Thyroid gland (tissue), 4 donors: ENCODE measurements at regions not wholly inside any gene's neighbourhood (a gene's known extent, or its start where the extent isn't known, plus 50 kb on each side); places are given as distances from the start of the nearest gene placed in this dataset.

Experiments
- POLR2A ChIP-seq, 2 donors: fragments of 450-650 bp; IDR thresholded peaks; one replicate each; pipeline ENCODE4 v1.6.1; 2017; ENCODE audit warnings: antibody characterized with exemption in 2 of 2, mild to moderate bottlenecking in 2 of 2, moderate library complexity in 1 of 2
- TF ChIP-seq, protein P1 (sequence below), 6 experiments: fragments of 200-600 bp in 3 of 6; fragments of 450-650 bp in 3 of 6; sonication (generic) in 3 of 6; IDR thresholded peaks; one replicate each; pipeline ENCODE4 v1.5.1; 2016 to 2019; ENCODE audit warnings: antibody characterized with exemption in 6 of 6, mild to moderate bottlenecking in 2 of 6, inconsistent platforms in 1 of 6, moderate library complexity in 1 of 6

DNA sequence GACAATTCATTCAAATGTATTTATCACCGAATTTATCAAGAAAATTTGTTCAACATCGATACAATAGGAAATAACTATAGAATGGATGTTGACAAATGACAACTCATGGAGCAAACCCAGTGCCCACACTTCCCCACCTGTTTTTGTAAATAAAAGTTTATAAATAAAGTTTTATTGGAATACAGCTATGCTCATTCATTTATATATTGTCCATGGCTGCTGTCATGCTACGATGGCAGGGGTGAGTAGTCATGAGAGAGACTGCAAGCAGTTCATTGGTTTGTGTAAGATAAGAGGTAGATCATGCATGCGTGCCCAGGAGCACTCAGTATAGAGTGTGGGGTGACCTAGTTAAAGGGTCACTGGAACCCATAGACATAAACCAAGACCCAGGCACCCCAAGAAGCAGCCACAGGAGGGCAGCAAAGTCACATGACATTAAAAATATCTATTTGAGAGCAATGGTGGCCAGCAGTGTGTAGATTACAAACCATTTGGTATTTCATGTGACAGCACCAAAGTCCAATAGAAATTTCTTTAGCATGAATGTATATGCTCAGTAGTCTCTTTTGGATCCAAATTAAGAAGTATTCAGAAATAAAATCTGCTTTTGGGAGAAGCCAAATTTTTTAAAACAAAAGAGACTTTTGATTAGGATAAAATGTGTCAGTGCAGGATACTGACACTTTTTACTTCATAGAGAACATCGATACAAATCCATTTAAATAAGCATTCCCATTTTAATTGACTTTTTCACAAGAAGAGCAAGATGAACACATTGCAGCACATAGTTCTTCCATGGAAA, 794.8 kb downstream of the MCTP2 start:
- no peak for TF ChIP-seq POLR2A (IDR thresholded peaks at IDR 0.05)
- TF ChIP-seq, protein P1, sequence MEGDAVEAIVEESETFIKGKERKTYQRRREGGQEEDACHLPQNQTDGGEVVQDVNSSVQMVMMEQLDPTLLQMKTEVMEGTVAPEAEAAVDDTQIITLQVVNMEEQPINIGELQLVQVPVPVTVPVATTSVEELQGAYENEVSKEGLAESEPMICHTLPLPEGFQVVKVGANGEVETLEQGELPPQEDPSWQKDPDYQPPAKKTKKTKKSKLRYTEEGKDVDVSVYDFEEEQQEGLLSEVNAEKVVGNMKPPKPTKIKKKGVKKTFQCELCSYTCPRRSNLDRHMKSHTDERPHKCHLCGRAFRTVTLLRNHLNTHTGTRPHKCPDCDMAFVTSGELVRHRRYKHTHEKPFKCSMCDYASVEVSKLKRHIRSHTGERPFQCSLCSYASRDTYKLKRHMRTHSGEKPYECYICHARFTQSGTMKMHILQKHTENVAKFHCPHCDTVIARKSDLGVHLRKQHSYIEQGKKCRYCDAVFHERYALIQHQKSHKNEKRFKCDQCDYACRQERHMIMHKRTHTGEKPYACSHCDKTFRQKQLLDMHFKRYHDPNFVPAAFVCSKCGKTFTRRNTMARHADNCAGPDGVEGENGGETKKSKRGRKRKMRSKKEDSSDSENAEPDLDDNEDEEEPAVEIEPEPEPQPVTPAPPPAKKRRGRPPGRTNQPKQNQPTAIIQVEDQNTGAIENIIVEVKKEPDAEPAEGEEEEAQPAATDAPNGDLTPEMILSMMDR (IDR thresholded peaks at IDR 0.05): peak in 2 of 6 experiments; percentile 12 to 34
